GM12875 (cell line): ENCODE measurements at regions not wholly inside any gene's neighbourhood (a gene's known extent, or its start where the extent isn't known, plus 50 kb on each side); places are given as distances from the start of the nearest gene placed in this dataset.

ENCODE experiments used
- H3K4me3 ChIP-seq: one replicate; pipeline ENCODE4 v1.5.1; 2011; ENCODE audit warnings: low read depth, low read length, control low read depth
- TF ChIP-seq, protein P1 (sequence below): IDR thresholded peaks from 2 replicates; pipeline ENCODE4 v1.5.1; 2011; ENCODE audit warnings: low read depth, mild to moderate bottlenecking, control low read depth, inconsistent platforms, low read length, moderate library complexity, borderline replicate concordance; ENCODE audit not compliant: insufficient read depth

- TF ChIP-seq, protein P1, sequence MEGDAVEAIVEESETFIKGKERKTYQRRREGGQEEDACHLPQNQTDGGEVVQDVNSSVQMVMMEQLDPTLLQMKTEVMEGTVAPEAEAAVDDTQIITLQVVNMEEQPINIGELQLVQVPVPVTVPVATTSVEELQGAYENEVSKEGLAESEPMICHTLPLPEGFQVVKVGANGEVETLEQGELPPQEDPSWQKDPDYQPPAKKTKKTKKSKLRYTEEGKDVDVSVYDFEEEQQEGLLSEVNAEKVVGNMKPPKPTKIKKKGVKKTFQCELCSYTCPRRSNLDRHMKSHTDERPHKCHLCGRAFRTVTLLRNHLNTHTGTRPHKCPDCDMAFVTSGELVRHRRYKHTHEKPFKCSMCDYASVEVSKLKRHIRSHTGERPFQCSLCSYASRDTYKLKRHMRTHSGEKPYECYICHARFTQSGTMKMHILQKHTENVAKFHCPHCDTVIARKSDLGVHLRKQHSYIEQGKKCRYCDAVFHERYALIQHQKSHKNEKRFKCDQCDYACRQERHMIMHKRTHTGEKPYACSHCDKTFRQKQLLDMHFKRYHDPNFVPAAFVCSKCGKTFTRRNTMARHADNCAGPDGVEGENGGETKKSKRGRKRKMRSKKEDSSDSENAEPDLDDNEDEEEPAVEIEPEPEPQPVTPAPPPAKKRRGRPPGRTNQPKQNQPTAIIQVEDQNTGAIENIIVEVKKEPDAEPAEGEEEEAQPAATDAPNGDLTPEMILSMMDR: no peak
- H3K4me3 ChIP-seq: no peak overlapping the region
Measured at GRCh38 chr3:124420392-124420791, 309.9 kb upstream of the UMPS start.

- TF ChIP-seq, protein P1: no peak
- H3K4me3 ChIP-seq: no peak overlapping the region
Measured at GRCh38 chr3:124422805-124423204, 307.4 kb upstream of the UMPS start.

DNA sequence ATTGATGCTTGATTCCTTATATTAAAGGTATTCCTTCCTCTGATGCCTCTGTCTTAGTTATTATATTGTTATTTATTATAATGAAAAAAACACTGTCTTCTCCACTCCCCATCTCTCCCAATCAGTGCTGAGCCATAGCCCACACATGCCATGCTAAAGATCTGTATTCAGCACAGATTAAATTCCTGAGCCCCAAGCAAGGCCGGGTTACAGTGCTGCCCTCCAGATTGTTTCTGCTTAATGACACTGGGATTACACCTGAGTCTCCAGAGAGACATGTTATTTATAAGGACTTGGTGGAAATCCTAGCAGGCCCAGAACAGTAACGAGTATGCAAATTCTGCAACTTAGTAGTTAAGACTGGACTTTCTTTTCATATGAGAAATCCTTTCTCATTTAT is 305.9 kb upstream of the UMPS start:
- TF ChIP-seq, protein P1: no peak
- H3K4me3 ChIP-seq: no peak overlapping the region

- TF ChIP-seq, protein P1: no peak
- no peak overlapping the region for H3K4me3 ChIP-seq
Measured at GRCh38 chr3:124425972-124426371, 304.3 kb upstream of the UMPS start.

DNA sequence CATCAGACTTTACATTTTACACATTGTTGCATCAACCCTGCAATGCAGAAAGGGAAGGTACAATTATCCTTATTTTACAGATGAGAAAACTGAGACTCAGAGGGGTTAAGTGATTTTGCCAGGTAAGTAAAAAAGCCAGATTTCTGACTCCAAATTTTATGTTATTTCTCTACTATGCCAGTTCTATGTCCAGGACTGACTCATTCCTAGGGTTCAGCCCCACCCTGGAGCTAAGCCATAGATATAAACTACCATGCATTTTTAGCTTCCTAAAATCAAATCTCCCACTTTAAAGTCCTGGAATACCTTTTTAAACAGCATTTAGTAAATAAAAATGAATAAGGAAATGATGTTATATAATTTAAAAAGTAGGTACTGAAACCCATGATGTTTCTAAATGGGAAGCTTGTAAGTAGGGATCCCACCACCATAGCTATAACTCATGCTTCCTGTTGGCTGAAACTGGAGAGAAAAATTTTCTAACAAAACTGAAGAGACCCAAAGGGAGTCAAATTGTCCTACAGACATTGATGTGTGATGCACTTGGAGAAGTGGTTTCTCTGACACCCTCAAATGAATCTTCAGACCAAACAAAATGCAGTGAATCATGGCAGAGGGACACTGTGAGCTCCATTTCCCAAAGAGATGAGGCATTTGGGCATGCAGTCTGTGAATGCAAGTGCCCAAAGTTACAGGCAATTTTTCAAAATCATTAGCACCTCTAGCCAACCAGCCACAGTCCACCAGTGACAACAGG is 301.7 kb upstream of the UMPS start:
- no peak overlapping the region for H3K4me3 ChIP-seq
- TF ChIP-seq, protein P1: no peak

DNA sequence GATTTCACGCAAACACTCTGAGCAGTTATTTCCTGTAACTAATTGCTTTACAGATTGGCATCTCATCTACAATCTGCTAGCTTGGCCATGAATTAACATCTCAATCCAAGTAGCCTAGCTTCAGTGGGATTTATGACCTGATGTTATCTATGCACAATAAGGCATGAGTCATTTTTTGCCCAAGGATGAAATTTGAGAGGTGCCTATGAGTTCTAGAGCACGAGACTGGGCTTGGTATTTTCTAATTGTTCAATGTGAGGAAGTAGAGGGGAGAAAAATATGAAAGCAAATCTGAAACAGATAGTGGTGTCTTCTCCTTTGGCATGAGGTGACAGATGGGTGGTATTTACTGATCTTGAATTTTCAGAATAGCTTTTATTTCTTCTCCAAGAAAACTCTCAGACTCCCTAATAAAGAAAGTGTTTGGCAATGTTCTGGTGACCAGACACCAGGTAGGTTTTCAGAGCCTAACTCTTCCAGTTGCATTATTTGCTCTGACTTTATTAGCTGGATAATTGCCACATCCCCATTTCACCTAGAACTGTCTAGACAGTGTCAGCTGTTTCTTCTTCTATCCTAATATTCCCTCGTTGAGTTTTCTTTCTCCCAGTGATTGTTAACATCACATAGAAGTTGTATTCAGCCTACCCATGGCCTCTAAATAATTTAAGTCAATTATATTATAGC is 301.0 kb upstream of the UMPS start:
- H3K4me3 ChIP-seq: no peak overlapping the region
- TF ChIP-seq, protein P1: no peak
